C4-2B (cell line): ENCODE measurements at regions not wholly inside any gene's neighbourhood (a gene's known extent, or its start where the extent isn't known, plus 50 kb on each side); places are given as distances from the start of the nearest gene placed in this dataset.

Experiments
- ZFX ChIP-seq: fragments of 450-650 bp; IDR thresholded peaks from 2 replicates; pipeline ENCODE4 v1.6.1; 2017
- TF ChIP-seq, protein P1 (sequence below): fragments of 450-650 bp; conservative IDR thresholded peaks from 2 replicates; pipeline ENCODE4 v1.5.1; 2017; ENCODE audit warnings: mild to moderate bottlenecking

DNA sequence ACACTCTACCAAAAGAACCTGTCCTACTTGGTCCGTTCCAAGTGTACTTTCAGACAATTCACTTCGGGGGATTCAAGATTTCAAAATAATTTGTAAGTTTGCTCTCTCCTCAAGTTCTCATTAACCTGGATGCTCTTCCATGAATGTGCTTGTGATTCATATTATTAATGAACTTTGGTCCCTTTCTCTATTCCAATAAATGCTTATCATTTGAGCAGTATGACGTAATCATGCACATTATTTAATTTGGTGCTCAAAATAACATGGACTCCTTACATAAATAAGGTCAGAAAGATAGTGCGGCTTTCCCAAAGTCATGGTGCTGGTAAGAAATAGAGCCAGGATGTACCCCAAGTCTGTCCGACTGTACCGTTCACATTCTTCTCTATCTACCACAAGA is 323.2 kb upstream of the SLCO3A1 start:
- TF ChIP-seq, protein P1, sequence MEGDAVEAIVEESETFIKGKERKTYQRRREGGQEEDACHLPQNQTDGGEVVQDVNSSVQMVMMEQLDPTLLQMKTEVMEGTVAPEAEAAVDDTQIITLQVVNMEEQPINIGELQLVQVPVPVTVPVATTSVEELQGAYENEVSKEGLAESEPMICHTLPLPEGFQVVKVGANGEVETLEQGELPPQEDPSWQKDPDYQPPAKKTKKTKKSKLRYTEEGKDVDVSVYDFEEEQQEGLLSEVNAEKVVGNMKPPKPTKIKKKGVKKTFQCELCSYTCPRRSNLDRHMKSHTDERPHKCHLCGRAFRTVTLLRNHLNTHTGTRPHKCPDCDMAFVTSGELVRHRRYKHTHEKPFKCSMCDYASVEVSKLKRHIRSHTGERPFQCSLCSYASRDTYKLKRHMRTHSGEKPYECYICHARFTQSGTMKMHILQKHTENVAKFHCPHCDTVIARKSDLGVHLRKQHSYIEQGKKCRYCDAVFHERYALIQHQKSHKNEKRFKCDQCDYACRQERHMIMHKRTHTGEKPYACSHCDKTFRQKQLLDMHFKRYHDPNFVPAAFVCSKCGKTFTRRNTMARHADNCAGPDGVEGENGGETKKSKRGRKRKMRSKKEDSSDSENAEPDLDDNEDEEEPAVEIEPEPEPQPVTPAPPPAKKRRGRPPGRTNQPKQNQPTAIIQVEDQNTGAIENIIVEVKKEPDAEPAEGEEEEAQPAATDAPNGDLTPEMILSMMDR: no peak
- TF ChIP-seq ZFX: no peak
